ENCODE measurements at regions not wholly inside any gene's neighbourhood (a gene's known extent, or its start where the extent isn't known, plus 50 kb on each side); places are given as distances from the start of the nearest gene placed in this dataset.

- Histone ChIP-seq H3K4me1 (no peaks in the 10 kb centered on the region), H3K27me3 (ENCODE audit: low read depth) (no peaks in the 10 kb centered on the region)
- in situ Hi-C loops (cut with MboI; ENCODE audit: low sequenced_read_pairs): no loop called here
Observed at GRCh38 chr7:340979-341694, 51.2 kb downstream of the FOXL3 start.

GRCh38 chr7:341841-342638 lies 52.1 kb downstream of the FOXL3 start:
- no peaks in the 10 kb centered on the region for H3K9me3 ChIP-seq
- H3K27me3 ChIP-seq (ENCODE audit: low read depth): no peaks in the 10 kb centered on the region
- in situ Hi-C loops (cut with MboI; ENCODE audit: low sequenced_read_pairs): no loop called here
- H3K4me3 ChIP-seq: no peak overlapping the region
- no peaks in the 10 kb centered on the region for H3K36me3 ChIP-seq (replicated peaks)
- no peak for DNase-seq (ENCODE audit: low spot score in 2 of 2)
- no peaks in the 10 kb centered on the region for H3K4me1 ChIP-seq

More at GRCh38 chr7:340979-341694, 51.2 kb downstream of the FOXL3 start:
- no peaks in the 10 kb centered on the region for H3K36me3 ChIP-seq (replicated peaks)
- DNase-seq (ENCODE audit: low spot score in 2 of 2): no peak
- H3K9me3 ChIP-seq: no peaks in the 10 kb centered on the region
- H3K4me3 ChIP-seq: no peak overlapping the region

DNA sequence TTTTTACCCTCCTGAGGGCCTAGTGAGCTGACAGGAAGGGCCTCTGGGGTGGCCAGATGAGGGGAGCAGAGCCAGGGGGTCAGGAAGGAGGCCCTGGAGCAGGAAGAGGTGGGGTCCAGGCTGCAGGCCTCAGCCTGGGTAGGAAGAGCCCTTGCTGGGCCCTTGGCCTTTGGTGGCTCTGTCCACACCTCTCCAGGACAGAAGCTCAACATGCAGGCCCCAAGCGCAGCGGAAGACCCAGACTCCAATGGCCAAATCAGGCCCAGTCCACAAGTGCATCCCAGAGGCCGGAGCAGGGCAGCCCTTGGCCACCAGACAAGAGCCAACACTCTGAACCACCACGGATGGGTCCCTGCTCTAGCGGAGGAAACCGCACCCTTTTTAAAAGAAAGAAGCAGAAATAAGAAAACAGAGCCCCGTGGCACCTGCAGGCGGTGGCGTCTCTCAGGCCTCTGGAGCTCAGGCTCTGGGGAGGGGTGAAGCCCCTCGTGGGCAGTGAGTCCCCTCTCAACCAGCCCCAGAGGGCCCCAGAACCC lies 52.8 kb downstream of the FOXL3 start:
- in situ Hi-C loops (cut with MboI; ENCODE audit: low sequenced_read_pairs): no loop called here
- no peaks in the 10 kb centered on the region for H3K36me3 ChIP-seq (replicated peaks)
- H3K27me3 ChIP-seq (ENCODE audit: low read depth): no peaks in the 10 kb centered on the region
- H3K4me3 ChIP-seq: no peak overlapping the region
- H3K9me3 ChIP-seq: no peaks in the 10 kb centered on the region
- H3K4me1 ChIP-seq: no peaks in the 10 kb centered on the region
- DNase-seq (ENCODE audit: low spot score in 2 of 2): no peak

- H3K9me3 ChIP-seq: no peaks in the 10 kb centered on the region
- H3K36me3 ChIP-seq (replicated peaks): no peaks in the 10 kb centered on the region
- in situ Hi-C loops (cut with MboI; ENCODE audit: low sequenced_read_pairs): no loop called here
- DNase-seq (ENCODE audit: low spot score in 2 of 2): no peak
- no peaks in the 10 kb centered on the region for H3K4me1 ChIP-seq
- no peak overlapping the region for H3K4me3 ChIP-seq
- H3K27me3 ChIP-seq (ENCODE audit: low read depth): no peaks in the 10 kb centered on the region
Observed at GRCh38 chr7:343227-343822, 53.4 kb downstream of the FOXL3 start.

DNA sequence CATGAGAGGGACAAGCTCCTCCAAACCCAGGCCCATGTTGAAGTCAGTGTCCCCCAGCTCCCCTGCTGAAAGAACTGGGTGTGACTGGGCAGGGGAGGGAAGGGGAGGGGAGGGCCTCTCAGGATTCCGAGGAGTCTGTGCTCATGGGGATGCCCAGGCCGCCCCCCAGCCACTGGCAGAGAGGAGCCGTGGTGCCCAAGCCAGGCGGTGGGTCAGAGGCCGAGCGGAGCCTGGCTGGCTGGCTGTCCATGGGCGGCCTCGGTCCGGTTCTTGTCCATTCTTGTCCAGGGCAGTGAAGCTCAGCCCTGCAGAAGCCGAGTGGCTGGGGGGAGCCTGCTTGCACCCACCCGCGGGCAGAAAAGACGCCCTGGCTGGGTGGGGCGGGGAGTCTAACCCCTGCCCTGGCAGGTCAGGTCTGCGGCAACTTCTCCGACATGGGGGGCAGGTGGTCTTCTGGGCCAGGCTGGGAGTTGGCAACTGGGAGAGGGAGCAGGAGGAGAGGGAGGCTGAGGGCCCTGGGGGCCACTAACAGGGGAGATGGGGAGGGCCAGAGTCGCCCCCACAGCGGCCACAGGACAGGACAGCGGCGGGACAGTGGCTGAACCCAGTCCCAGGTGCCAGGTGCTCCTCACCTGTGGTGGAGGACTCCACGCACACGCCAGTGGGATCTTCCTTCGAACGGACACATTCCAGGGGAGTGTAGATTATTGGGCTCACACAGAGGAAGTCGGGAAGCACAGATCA lies 54.1 kb downstream of the FOXL3 start:
- H3K4me3 ChIP-seq: no peak overlapping the region
- in situ Hi-C loops (cut with MboI; ENCODE audit: low sequenced_read_pairs): no loop called here
- H3K36me3 ChIP-seq (replicated peaks): no peaks in the 10 kb centered on the region
- H3K27me3 ChIP-seq (ENCODE audit: low read depth): no peaks in the 10 kb centered on the region
- no peaks in the 10 kb centered on the region for H3K9me3 ChIP-seq
- no peak for DNase-seq (ENCODE audit: low spot score in 2 of 2)
- H3K4me1 ChIP-seq: no peaks in the 10 kb centered on the region

DNA sequence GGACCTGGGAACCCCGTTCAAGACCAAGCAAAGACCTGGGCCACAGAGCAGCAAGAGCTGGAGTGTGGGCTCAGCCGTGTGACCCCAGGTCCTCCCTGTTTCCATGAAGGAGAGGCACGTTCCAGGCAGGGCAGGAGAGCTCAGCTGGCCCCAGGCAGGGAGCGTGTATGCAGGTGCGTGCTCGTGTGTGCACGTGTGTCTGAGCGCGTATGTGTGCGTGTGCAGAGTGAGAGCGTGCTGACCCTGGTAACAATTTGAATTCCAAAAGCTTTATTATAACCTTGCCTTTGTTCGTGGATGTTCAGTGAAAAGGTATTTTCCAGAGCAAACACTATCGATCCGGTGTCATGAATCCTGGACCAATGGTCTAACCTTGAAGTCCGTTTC lies 54.6 kb downstream of the FOXL3 start:
- no peaks in the 10 kb centered on the region for H3K4me1 ChIP-seq
- H3K36me3 ChIP-seq (replicated peaks): no peaks in the 10 kb centered on the region
- H3K9me3 ChIP-seq: no peaks in the 10 kb centered on the region
- no peak overlapping the region for H3K4me3 ChIP-seq
- H3K27me3 ChIP-seq (ENCODE audit: low read depth): no peaks in the 10 kb centered on the region
- in situ Hi-C loops (cut with MboI; ENCODE audit: low sequenced_read_pairs): no loop called here
- no peak for DNase-seq (ENCODE audit: low spot score in 2 of 2)

- Histone ChIP-seq H3K4me1 (no peaks in the 10 kb centered on the region), H3K36me3 (replicated peaks) (no peaks in the 10 kb centered on the region), H3K9me3 (no peaks in the 10 kb centered on the region), H3K4me3 (no peak overlapping the region), H3K27me3 (ENCODE audit: low read depth) (no peaks in the 10 kb centered on the region)
- DNase-seq (ENCODE audit: low spot score in 2 of 2): no peak
- in situ Hi-C loops (cut with MboI; ENCODE audit: low sequenced_read_pairs): no loop called here
Observed at GRCh38 chr7:346116-346898, 56.3 kb downstream of the FOXL3 start.

- no peak for DNase-seq (ENCODE audit: low spot score in 2 of 2)
- H3K4me1 ChIP-seq: no peaks in the 10 kb centered on the region
- in situ Hi-C loops (cut with MboI; ENCODE audit: low sequenced_read_pairs): no loop called here
- no peak overlapping the region for H3K4me3 ChIP-seq
- no peaks in the 10 kb centered on the region for H3K27me3 ChIP-seq (ENCODE audit: low read depth)
- no peaks in the 10 kb centered on the region for H3K36me3 ChIP-seq (replicated peaks)
- H3K9me3 ChIP-seq: no peaks in the 10 kb centered on the region
Observed at GRCh38 chr7:347001-347590, 57.1 kb downstream of the FOXL3 start.

DNA sequence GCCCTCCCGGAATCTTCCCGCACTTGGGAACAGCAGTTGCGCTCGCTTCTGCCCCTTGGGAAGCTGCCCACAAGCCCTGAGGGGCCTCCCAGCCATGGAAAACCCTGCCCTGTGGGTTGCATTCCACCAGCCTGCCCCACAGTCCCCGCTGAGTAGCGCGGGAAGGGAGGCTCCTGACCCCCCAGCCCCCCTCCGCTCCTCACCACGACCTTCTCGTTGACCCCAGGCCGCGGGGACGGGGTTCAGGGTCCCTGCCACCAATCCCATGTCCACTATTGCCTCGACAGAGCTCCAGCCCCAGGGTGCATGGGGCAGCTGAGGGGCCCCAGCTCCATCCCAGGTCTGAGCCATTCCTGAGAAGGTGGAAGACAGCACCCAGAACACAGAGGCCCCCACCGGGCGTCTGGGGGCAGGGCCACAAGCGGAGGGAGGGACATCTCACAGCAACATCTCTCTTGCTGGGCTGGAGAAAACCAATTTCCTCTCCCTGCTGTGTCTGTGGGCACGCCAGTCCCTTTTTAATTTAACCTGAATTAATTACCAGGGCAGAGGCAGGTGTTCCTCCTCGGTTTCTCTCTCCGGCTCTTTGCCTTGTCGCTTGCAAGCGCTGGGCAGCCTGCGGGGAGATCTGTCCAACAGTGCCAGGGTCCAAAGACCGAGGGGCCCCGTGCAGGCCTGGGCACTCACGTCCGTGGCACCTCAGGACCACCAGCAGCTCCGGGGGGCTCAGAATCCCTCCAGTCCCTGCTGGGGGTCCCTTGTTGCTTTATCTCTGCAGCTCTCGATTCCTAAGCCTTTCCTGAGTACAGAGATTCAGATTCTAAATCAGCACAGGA lies 57.9 kb downstream of the FOXL3 start:
- Histone ChIP-seq H3K9me3 (no peaks in the 10 kb centered on the region), H3K4me1 (no peaks in the 10 kb centered on the region), H3K4me3 (no peak overlapping the region), H3K27me3 (ENCODE audit: low read depth) (no peaks in the 10 kb centered on the region), H3K36me3 (replicated peaks) (no peaks in the 10 kb centered on the region)
- no peak for DNase-seq (ENCODE audit: low spot score in 2 of 2)
- in situ Hi-C loops (cut with MboI; ENCODE audit: low sequenced_read_pairs): no loop called here

DNA sequence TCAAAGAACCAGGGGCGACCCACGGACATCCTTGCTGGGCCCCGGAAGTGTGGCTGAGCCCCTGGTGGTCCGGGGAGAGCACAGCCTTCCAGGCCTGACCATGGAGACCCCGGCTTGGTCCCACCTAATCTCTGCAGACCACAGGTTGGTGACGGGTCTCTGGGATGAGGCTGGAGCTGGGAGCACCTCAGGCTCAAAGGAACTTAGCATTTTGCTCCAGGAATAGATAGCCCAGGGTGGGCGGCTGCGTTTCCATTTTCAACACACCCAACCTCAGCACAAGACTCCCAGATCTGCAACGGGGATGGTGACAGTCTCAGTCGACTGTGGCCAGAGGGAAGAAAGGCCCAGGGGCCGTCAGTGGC lies 58.5 kb downstream of the FOXL3 start:
- in situ Hi-C loops (cut with MboI; ENCODE audit: low sequenced_read_pairs): no loop called here
- H3K27me3 ChIP-seq (ENCODE audit: low read depth): no peaks in the 10 kb centered on the region
- no peaks in the 10 kb centered on the region for H3K9me3 ChIP-seq
- no peak overlapping the region for H3K4me3 ChIP-seq
- no peak for DNase-seq (ENCODE audit: low spot score in 2 of 2)
- no peaks in the 10 kb centered on the region for H3K4me1 ChIP-seq
- no peaks in the 10 kb centered on the region for H3K36me3 ChIP-seq (replicated peaks)

- Histone ChIP-seq H3K4me3 (no peak overlapping the region), H3K9me3 (no peaks in the 10 kb centered on the region)
- in situ Hi-C loops (cut with MboI; ENCODE audit: low sequenced_read_pairs): no loop called here
Observed at GRCh38 chr7:348962-349743, 59.2 kb downstream of the FOXL3 start.

GRCh38 chr7:351256-351655 lies 61.3 kb downstream of the FOXL3 start:
- no peaks in the 10 kb centered on the region for H3K27me3 ChIP-seq (ENCODE audit: low read depth)
- no peaks in the 10 kb centered on the region for H3K9me3 ChIP-seq
- no peaks in the 10 kb centered on the region for H3K36me3 ChIP-seq (replicated peaks)
- no peaks in the 10 kb centered on the region for H3K4me1 ChIP-seq
- no peak overlapping the region for H3K4me3 ChIP-seq
- in situ Hi-C loops (cut with MboI; ENCODE audit: low sequenced_read_pairs): no loop called here
- no peak for DNase-seq (ENCODE audit: low spot score in 2 of 2)

More at GRCh38 chr7:348962-349743, 59.2 kb downstream of the FOXL3 start:
- DNase-seq (ENCODE audit: low spot score in 2 of 2): no peak
- Histone ChIP-seq H3K36me3 (replicated peaks) (no peaks in the 10 kb centered on the region), H3K27me3 (ENCODE audit: low read depth) (no peaks in the 10 kb centered on the region), H3K4me1 (no peaks in the 10 kb centered on the region)

Data from HAP-1 (cell line).